Upper lobe of right lung (tissue), 1 donor: ENCODE measurements at regions not wholly inside any gene's neighbourhood (a gene's known extent, or its start where the extent isn't known, plus 50 kb on each side); places are given as distances from the start of the nearest gene placed in this dataset.

Experiments used
- ATAC-seq: fragments of 200-7000 bp; cut with Tn5 transposase; one replicate; pipeline ENCODE4 v1.9.1; 2020; ENCODE audit warnings: mild to moderate bottlenecking, moderate library complexity
- DNase-seq: peaks from one replicate; pipeline ENCODE4 v3.0.0-alpha.2; 2020
- H3K27ac ChIP-seq: fragments of 200-600 bp; one replicate; pipeline ENCODE4 v1.8.0; 2022
- H3K27me3 ChIP-seq: fragments of 200-600 bp; one replicate; pipeline ENCODE4 v1.8.0; 2022; ENCODE audit warnings: mild to moderate bottlenecking
- H3K36me3 ChIP-seq: fragments of 200-600 bp; one replicate; pipeline ENCODE4 v1.8.0; 2022
- H3K4me1 ChIP-seq: fragments of 200-600 bp; one replicate; pipeline ENCODE4 v1.8.0; 2022
- H3K4me3 ChIP-seq: fragments of 200-600 bp; one replicate; pipeline ENCODE4 v1.8.0; 2022; ENCODE audit warnings: mild to moderate bottlenecking
- H3K9me3 ChIP-seq: fragments of 200-600 bp; one replicate; pipeline ENCODE4 v1.8.0; 2022
- intact Hi-C: fragments of 100-400 bp; cut with DNase I; formaldehyde crosslinking; loops from one replicate; pipeline ENCODE4 v1.11.0; 2022
- TF ChIP-seq, protein P1 (sequence below): fragments of 200-600 bp; IDR thresholded peaks from one replicate; pipeline ENCODE4 v1.8.0; 2022; ENCODE audit warnings: antibody characterized with exemption
- donor health status: DM: no; HTN: yes; CAD: no; lungs with severe emphysema.

DNA sequence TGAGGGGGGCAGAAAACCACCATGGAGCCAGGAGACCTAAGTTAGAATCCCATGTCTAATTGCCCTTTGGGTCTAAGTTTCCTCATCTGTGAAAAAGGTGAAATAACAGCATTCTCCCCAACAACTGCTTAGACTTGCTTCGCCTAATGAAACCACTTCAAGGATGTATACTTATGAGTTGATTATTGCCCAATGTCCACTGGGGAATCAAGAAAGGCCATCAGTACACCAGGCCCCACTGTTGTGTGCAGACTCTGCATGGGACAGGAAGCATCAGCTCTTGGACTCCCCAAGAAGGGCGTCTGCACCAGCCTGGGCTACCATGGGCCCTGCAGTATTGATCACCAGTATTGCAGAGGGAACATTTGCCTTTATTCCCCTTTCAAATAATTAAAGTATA is 189.6 kb downstream of the MAFB start:
- intact Hi-C loops: no loop called here
- DNase-seq (no peak), ATAC-seq (peak; percentile 14)
- H3K36me3 ChIP-seq: no peaks in the 10 kb centered on the region
- H3K4me1 ChIP-seq: no peaks in the 10 kb centered on the region
- H3K27ac ChIP-seq: peak overlapping the region; percentile 18
- TF ChIP-seq, protein P1, sequence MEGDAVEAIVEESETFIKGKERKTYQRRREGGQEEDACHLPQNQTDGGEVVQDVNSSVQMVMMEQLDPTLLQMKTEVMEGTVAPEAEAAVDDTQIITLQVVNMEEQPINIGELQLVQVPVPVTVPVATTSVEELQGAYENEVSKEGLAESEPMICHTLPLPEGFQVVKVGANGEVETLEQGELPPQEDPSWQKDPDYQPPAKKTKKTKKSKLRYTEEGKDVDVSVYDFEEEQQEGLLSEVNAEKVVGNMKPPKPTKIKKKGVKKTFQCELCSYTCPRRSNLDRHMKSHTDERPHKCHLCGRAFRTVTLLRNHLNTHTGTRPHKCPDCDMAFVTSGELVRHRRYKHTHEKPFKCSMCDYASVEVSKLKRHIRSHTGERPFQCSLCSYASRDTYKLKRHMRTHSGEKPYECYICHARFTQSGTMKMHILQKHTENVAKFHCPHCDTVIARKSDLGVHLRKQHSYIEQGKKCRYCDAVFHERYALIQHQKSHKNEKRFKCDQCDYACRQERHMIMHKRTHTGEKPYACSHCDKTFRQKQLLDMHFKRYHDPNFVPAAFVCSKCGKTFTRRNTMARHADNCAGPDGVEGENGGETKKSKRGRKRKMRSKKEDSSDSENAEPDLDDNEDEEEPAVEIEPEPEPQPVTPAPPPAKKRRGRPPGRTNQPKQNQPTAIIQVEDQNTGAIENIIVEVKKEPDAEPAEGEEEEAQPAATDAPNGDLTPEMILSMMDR: no peak
- no peaks in the 10 kb centered on the region for H3K27me3 ChIP-seq
- H3K9me3 ChIP-seq: no peaks in the 10 kb centered on the region
- H3K4me3 ChIP-seq: no peak overlapping the region

DNA sequence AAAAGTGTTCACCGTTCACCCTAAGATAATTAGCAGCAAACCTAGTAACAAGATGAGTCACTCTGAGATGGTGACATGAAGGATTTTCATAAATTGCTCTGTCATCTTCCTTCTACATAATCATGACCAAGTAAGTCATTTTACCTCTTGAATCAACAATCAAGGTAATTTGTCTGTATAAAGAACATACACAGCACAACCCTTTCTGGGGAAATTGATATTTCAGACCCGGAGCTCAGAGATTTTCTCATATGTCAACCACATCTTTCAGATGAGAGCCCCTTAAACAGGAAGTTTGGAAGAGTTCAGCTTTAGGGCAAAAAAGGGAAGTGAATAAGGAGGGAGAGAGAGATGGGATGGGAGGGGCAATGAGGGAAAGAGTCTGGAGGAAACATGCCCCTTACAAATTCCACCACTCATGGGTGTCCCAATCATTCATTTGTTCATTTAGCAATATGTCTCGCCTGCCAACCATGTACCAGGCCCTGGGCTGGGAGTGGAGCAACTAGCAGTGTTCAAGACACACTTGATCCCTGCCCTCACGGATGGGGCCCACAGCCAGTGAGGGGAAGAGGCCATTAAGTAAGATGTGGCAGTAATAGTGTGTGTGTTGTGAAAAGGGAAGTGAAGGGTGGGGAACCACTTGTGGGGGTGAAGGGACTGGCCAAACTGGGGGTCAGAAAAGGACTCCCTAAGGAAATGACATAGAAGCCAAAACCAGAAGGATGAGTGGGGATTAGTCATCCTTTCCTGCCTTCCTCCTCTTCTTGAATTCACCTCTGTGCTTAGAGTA is 190.9 kb downstream of the MAFB start:
- Histone ChIP-seq H3K9me3 (no peaks in the 10 kb centered on the region), H3K4me1 (no peaks in the 10 kb centered on the region), H3K27me3 (no peaks in the 10 kb centered on the region), H3K27ac (peak overlapping the region; percentile 28), H3K36me3 (no peaks in the 10 kb centered on the region), H3K4me3 (no peak overlapping the region)
- intact Hi-C loops: no loop called here
- peak; percentile 84 for DNase-seq
- TF ChIP-seq, protein P1: no peak
- ATAC-seq: peak; percentile 90

DNA sequence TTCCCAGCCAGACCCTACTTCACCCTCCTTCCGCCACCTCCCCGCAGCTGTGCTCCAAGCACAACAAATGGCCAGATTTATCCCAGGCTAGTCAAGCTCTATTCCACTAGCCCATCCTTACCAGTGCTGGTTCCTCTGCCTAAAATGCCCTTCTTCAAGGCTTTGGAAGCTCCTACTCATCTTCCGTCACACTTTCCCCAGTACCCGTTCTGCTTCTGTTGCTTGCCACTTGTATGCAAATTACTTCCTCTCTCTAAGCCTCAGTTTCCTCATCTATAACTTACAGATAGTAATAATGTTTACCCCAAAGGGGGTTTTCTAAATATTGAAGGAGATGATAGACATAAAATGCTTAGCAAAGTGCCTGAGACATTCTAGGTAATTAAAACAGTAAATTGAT is 193.1 kb downstream of the MAFB start:
- no peaks in the 10 kb centered on the region for H3K9me3 ChIP-seq
- intact Hi-C loops: no loop called here
- H3K4me1 ChIP-seq: no peaks in the 10 kb centered on the region
- H3K4me3 ChIP-seq: no peak overlapping the region
- H3K36me3 ChIP-seq: no peaks in the 10 kb centered on the region
- TF ChIP-seq, protein P1: no peak
- H3K27me3 ChIP-seq: no peaks in the 10 kb centered on the region
- no peak for ATAC-seq
- no peak for DNase-seq
- H3K27ac ChIP-seq: no peak overlapping the region

DNA sequence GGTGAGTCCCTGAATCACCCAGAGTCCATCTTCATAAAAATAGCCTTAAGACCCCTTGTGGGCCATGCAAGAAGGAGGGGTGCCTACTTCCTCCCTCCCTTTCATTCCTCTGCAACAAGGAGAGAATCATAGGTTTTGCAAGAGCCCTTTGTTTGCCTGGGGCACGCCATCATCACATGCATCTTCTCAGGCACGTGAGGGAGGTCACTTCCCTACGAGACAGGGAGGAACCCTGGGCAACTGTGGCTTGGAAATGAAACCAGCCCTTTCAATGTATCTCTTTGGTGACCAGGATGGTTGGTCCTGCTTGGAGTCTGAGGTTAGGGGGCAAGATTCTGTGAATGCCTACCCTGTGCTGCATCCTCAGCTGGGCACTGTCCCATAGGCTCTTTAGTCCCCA is 194.8 kb downstream of the MAFB start:
- no peak overlapping the region for H3K27ac ChIP-seq
- ATAC-seq: peak; percentile 44
- H3K36me3 ChIP-seq: no peaks in the 10 kb centered on the region
- H3K9me3 ChIP-seq: no peaks in the 10 kb centered on the region
- H3K4me3 ChIP-seq: no peak overlapping the region
- H3K27me3 ChIP-seq: no peaks in the 10 kb centered on the region
- H3K4me1 ChIP-seq: no peaks in the 10 kb centered on the region
- TF ChIP-seq, protein P1: no peak
- no peak for DNase-seq
- intact Hi-C loops: no loop called here

DNA sequence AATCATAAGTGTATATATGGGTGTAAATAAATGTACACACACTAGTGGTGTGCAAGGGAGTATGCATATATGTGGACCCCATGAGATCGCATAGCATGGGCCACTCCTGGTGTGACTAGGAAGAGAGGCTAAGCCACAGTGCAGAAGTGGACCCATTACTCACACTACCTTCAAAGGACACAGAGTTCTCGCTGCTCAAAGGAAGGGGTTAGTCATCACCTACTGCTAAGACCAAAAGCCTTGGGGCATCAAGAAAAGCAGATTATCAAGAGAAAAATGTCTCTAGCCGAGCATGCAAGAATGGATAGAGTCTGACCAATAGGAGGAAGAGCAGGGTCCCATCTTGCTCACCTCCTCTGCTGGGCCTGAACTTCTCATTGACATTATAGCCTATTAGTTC is 195.5 kb downstream of the MAFB start:
- H3K4me3 ChIP-seq: no peak overlapping the region
- TF ChIP-seq, protein P1: no peak
- H3K36me3 ChIP-seq: no peaks in the 10 kb centered on the region
- intact Hi-C loops: no loop called here
- H3K4me1 ChIP-seq: no peaks in the 10 kb centered on the region
- ATAC-seq: no peak
- H3K27me3 ChIP-seq: no peaks in the 10 kb centered on the region
- DNase-seq: no peak
- no peak overlapping the region for H3K27ac ChIP-seq
- no peaks in the 10 kb centered on the region for H3K9me3 ChIP-seq
